Fibroblast of lung (primary cell): ENCODE measurements at regions not wholly inside any gene's neighbourhood (a gene's known extent, or its start where the extent isn't known, plus 50 kb on each side); places are given as distances from the start of the nearest gene placed in this dataset.
A peak's percentile ranks its signal among the peaks of the same experiment; 100 is the strongest.

Experiments used
- DNase-seq, 2 donors: peaks; one replicate each; pipeline versions ENCODE4 v3.0.0 to v3.0.0-alpha.2; 2010; ENCODE audit warnings: low read depth in 2 of 2
- H2AFZ ChIP-seq: 2 replicates; pipeline ENCODE4 v1.5.1; 2012; ENCODE audit warnings: low read length, control low read depth, inconsistent platforms
- H3K27ac ChIP-seq: 2 replicates; pipeline ENCODE4 v1.5.1; 2011; ENCODE audit warnings: low read length, control low read depth; ENCODE audit not compliant: insufficient read depth
- H3K27me3 ChIP-seq: 2 replicates; pipeline ENCODE4 v1.5.1; 2011; ENCODE audit warnings: mild to moderate bottlenecking, low read length; ENCODE audit not compliant: control insufficient read depth, insufficient read depth
- H3K36me3 ChIP-seq: 2 replicates; pipeline ENCODE4 v1.5.1; 2011; ENCODE audit warnings: low read length; ENCODE audit not compliant: control insufficient read depth, insufficient read depth
- H3K4me1 ChIP-seq: 2 replicates; pipeline ENCODE4 v1.5.1; 2011; ENCODE audit warnings: low read length; ENCODE audit not compliant: control insufficient read depth, insufficient read depth; ENCODE audit errors: extremely low read depth
- H3K4me2 ChIP-seq: 2 replicates; pipeline ENCODE4 v1.5.1; 2011; ENCODE audit warnings: low read length, control low read depth; ENCODE audit not compliant: insufficient read depth; ENCODE audit errors: extremely low read depth
- H3K4me3 ChIP-seq, 4 experiments: fragments of 200-600 bp in 1 of 4; sonication (generic) in 1 of 4; replicated peaks in 1 of 4; 2 replicates each; pipeline ENCODE4 v1.5.1; 2011 to 2016; ENCODE audit warnings: low read length in 4 of 4, low read depth in 3 of 4, mild to moderate bottlenecking in 3 of 4, control low read depth in 2 of 4, inconsistent platforms in 1 of 4, mixed read lengths in 1 of 4; ENCODE audit not compliant: insufficient read depth in 1 of 4; ENCODE audit errors: control extremely low read depth in 1 of 4
- H3K79me2 ChIP-seq: 2 replicates; pipeline ENCODE4 v1.5.1; 2012; ENCODE audit warnings: mild to moderate bottlenecking, low read length, inconsistent platforms; ENCODE audit not compliant: control insufficient read depth, insufficient read depth
- H3K9ac ChIP-seq: 2 replicates; pipeline ENCODE4 v1.5.1; 2011; ENCODE audit warnings: mild to moderate bottlenecking, low read length, control low read depth; ENCODE audit not compliant: insufficient read depth
- H3K9me3 ChIP-seq: 2 replicates; pipeline ENCODE4 v1.5.1; 2012; ENCODE audit warnings: low read depth, low read length; ENCODE audit not compliant: control insufficient read depth, insufficient read depth
- H4K20me1 ChIP-seq: 2 replicates; pipeline ENCODE4 v1.5.1; 2011; ENCODE audit warnings: low read length; ENCODE audit not compliant: control insufficient read depth, insufficient read depth; ENCODE audit errors: extremely low read depth
- CTCF ChIP-seq, 2 donors: IDR thresholded peaks in 1 of 2; conservative IDR thresholded peaks in 1 of 2; 1 replicate in 1 of 2; 2 replicates in 1 of 2; pipeline ENCODE4 v1.5.1; 2011 to 2012; ENCODE audit warnings: low read length in 2 of 2, control low read depth in 1 of 2, inconsistent platforms in 1 of 2, low read depth in 1 of 2, mild to moderate bottlenecking in 1 of 2
- EZH2 ChIP-seq: IDR thresholded peaks from 2 replicates; pipeline ENCODE4 v1.5.1; 2012; ENCODE audit warnings: low read length, control low read depth, mild to moderate bottlenecking; ENCODE audit errors: missing control alignments

DNA sequence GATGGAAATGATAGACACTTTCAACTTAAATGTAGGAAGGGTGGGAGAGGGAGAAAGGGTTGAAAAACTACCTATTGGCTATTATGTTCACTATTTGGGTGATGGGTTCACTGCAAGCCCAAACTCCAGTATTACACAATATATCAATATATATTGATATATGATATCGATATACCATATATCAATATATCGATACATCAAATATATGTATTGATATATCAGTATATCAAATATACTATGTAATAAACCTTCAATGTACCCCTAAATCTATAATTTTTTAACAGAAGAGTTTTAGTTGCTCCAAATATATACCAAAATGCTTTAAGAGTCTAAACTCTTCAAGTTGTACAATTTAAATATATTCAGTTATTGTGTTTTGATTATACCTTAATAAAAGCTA, 302.0 kb upstream of the RGMB start:
- DNase-seq, result no peak
- Histone ChIP-seq H3K27me3 (no peaks in the 10 kb centered on the region), H3K4me1 (peaks cover 9% of the 10 kb centered on the region), H3K36me3 (no peaks in the 10 kb centered on the region), H2AFZ (no peak overlapping the region), H3K9me3 (no peaks in the 10 kb centered on the region), H3K9ac (no peak overlapping the region), H3K4me2 (no peak overlapping the region), H3K27ac (no peak overlapping the region), H3K79me2 (peaks cover 2% of the 10 kb centered on the region), H3K4me3 (no peak overlapping the region), H4K20me1 (no peaks in the 10 kb centered on the region)
- no peak for TF ChIP-seq CTCF (conservative IDR thresholded peaks at IDR 0.05 in 1 of 2, IDR thresholded peaks at IDR 0.05 in 1 of 2; ENCODE audit: low read depth in 1 of 2, low read length in 2 of 2)
- no peak for TF ChIP-seq EZH2

GRCh38 chr5:98474216-98474615, 299.2 kb upstream of the RGMB start:
- H3K9me3 ChIP-seq, result no peaks in the 10 kb centered on the region
- no peak overlapping the region for H2AFZ ChIP-seq

DNA sequence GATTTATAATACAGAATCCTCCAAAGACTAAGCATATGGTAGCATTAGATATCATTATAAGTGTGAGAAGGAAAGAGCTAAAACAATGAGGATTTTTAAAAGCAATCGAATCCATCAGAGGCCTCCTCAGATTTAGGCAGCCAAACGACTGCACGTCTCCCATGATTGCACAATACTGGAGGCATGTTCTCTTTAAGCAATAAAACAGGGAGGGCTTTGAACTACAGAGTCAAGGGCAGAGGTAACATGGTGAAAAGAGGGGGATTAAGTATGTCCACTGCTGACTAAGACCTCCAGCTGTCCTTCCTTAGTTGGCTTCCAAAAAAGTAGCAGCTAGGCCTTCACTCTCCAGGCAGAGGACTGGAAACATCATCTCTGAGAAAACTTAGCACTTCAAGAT, 298.7 kb upstream of the RGMB start:
- no peak overlapping the region for H3K9ac ChIP-seq
- no peaks in the 10 kb centered on the region for H3K9me3 ChIP-seq
- TF ChIP-seq CTCF (conservative IDR thresholded peaks at IDR 0.05 in 1 of 2, IDR thresholded peaks at IDR 0.05 in 1 of 2; ENCODE audit: low read depth in 1 of 2, low read length in 2 of 2) (no peak), EZH2 (no peak)
- H3K27ac ChIP-seq, result no peak overlapping the region
- peak in 1 of 2 donors; percentile 56 for DNase-seq
- no peaks in the 10 kb centered on the region for H4K20me1 ChIP-seq
- no peaks in the 10 kb centered on the region for H3K27me3 ChIP-seq
- peaks cover 2% of the 10 kb centered on the region for H3K4me1 ChIP-seq
- H3K4me2 ChIP-seq, result no peak overlapping the region
- H3K79me2 ChIP-seq, result no peaks in the 10 kb centered on the region
- H2AFZ ChIP-seq, result peak overlapping the region; percentile 55
- H3K36me3 ChIP-seq, result no peaks in the 10 kb centered on the region
- no peak overlapping the region for H3K4me3 ChIP-seq

More at GRCh38 chr5:98474216-98474615, 299.2 kb upstream of the RGMB start:
- Histone ChIP-seq H4K20me1 (no peaks in the 10 kb centered on the region), H3K9ac (no peak overlapping the region), H3K27ac (no peak overlapping the region), H3K4me3 (no peak overlapping the region), H3K4me2 (no peak overlapping the region), H3K36me3 (no peaks in the 10 kb centered on the region), H3K79me2 (no peaks in the 10 kb centered on the region), H3K4me1 (peaks cover 2% of the 10 kb centered on the region), H3K27me3 (no peaks in the 10 kb centered on the region)
- DNase-seq, result no peak
- TF ChIP-seq EZH2 (no peak), CTCF (conservative IDR thresholded peaks at IDR 0.05 in 1 of 2, IDR thresholded peaks at IDR 0.05 in 1 of 2; ENCODE audit: low read depth in 1 of 2, low read length in 2 of 2) (no peak)
